ENCODE measurements at regions not wholly inside any gene's neighbourhood (a gene's known extent, or its start where the extent isn't known, plus 50 kb on each side); places are given as distances from the start of the nearest gene placed in this dataset.

DNA sequence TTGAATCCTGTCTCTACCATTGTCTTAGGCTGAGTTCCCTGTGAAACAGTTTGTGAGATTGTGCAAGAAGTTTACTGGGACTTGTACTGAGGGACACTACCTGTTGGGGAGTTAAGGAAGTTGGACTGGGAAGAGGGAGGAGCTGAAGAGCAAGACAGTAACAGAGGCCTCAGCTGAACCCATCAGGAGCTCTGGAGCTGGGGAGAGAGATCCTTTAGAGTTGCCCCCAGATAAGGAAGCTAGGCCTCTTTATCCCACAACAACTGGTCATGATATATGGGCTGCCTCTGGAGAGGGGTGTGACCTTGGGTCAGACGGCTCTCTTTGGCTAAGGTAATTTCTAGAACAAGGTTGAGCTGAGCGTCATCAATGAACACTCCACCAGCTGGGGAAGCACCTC is 137.8 kb upstream of the SLC4A4 start:
- in situ Hi-C loops (cut with MboI) (no loop called here), intact Hi-C loops (cut with micrococcal nuclease; ENCODE audit: unreplicated experiment) (no loop called here)
- ATAC-seq (no peak), FAIRE-seq (no peak), DNase-seq (ENCODE audit: low read depth, low spot score) (no peak)
- Histone ChIP-seq H3K36me3 (ENCODE audit: control insufficient read depth in 2 of 2, insufficient read depth in 2 of 2, low read length in 1 of 2) (no peaks in the 10 kb centered on the region), H3K27ac (ENCODE audit: control insufficient read depth, insufficient read depth) (no peak overlapping the region), H3K9me3 (replicated peaks; ENCODE audit: control insufficient read depth, insufficient read depth, low read length) (no peaks in the 10 kb centered on the region), H3K79me2 (ENCODE audit: control insufficient read depth, insufficient read depth, low read length) (no peaks in the 10 kb centered on the region), H3K4me3 (no peak overlapping the region), H3K4me1 (ENCODE audit: control insufficient read depth, insufficient read depth, low read length) (no peaks in the 10 kb centered on the region), H4K20me1 (ENCODE audit: control insufficient read depth, insufficient read depth) (no peaks in the 10 kb centered on the region), H3K4me2 (ENCODE audit: control insufficient read depth, insufficient read depth) (no peak overlapping the region), H2AFZ (ENCODE audit: control insufficient read depth, low read depth, low read length) (no peak overlapping the region), H3K27me3 (replicated peaks in 1 of 2; ENCODE audit: control insufficient read depth in 2 of 2, insufficient read depth in 2 of 2, low read length in 1 of 2) (no peaks in the 10 kb centered on the region), H3K9ac (ENCODE audit: control insufficient read depth, insufficient read depth, low read length) (no peak overlapping the region)
- WGBS (ENCODE audit: insufficient coverage, insufficient replicate concordance, low lambda C conversion rate, missing lambda C conversion rate): 20% methylated on average over 2 of the region's 2 CpGs
- no TSS peak for BruUV-seq (replicated peaks)
- ChIA-PET POLR2A (no interaction called here), CTCF (interaction anchor here (2.5 kb wide), 1 partner anchor 17 kb away, joined by 11 read pairs; no protein-coding TSS in a partner anchor), SMC1A (ENCODE audit: uncharacterized antibody, unreplicated experiment) (interaction anchor here (1.1 kb wide), 1 partner anchor 24 kb away, joined by 4 read pairs; no protein-coding TSS in a partner anchor), RAD21 (ENCODE audit: unreplicated experiment) (no interaction called here)
- no peak for TF ChIP-seq YY1 (IDR thresholded peaks at IDR 0.05; ENCODE audit: low read depth, low read length)
- no peak for TF ChIP-seq POU2F2 (IDR thresholded peaks at IDR 0.05; ENCODE audit: borderline replicate concordance, low read depth, low read length)
- no peak for TF ChIP-seq CBX5 (IDR thresholded peaks at IDR 0.05; ENCODE audit: low read depth)
- no peak for TF ChIP-seq ZSCAN29 (IDR thresholded peaks at IDR 0.05)
- no peak for TF ChIP-seq CHD1 (IDR thresholded peaks at IDR 0.05; ENCODE audit: low read depth, low read length)
- TF ChIP-seq, protein P1, sequence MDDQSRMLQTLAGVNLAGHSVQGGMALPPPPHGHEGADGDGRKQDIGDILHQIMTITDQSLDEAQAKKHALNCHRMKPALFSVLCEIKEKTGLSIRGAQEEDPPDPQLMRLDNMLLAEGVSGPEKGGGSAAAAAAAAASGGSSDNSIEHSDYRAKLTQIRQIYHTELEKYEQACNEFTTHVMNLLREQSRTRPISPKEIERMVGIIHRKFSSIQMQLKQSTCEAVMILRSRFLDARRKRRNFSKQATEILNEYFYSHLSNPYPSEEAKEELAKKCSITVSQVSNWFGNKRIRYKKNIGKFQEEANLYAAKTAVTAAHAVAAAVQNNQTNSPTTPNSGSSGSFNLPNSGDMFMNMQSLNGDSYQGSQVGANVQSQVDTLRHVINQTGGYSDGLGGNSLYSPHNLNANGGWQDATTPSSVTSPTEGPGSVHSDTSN (IDR thresholded peaks at IDR 0.05; ENCODE audit: insufficient replicate concordance, low read depth, low read length): no peak
- TF ChIP-seq, protein P2, sequence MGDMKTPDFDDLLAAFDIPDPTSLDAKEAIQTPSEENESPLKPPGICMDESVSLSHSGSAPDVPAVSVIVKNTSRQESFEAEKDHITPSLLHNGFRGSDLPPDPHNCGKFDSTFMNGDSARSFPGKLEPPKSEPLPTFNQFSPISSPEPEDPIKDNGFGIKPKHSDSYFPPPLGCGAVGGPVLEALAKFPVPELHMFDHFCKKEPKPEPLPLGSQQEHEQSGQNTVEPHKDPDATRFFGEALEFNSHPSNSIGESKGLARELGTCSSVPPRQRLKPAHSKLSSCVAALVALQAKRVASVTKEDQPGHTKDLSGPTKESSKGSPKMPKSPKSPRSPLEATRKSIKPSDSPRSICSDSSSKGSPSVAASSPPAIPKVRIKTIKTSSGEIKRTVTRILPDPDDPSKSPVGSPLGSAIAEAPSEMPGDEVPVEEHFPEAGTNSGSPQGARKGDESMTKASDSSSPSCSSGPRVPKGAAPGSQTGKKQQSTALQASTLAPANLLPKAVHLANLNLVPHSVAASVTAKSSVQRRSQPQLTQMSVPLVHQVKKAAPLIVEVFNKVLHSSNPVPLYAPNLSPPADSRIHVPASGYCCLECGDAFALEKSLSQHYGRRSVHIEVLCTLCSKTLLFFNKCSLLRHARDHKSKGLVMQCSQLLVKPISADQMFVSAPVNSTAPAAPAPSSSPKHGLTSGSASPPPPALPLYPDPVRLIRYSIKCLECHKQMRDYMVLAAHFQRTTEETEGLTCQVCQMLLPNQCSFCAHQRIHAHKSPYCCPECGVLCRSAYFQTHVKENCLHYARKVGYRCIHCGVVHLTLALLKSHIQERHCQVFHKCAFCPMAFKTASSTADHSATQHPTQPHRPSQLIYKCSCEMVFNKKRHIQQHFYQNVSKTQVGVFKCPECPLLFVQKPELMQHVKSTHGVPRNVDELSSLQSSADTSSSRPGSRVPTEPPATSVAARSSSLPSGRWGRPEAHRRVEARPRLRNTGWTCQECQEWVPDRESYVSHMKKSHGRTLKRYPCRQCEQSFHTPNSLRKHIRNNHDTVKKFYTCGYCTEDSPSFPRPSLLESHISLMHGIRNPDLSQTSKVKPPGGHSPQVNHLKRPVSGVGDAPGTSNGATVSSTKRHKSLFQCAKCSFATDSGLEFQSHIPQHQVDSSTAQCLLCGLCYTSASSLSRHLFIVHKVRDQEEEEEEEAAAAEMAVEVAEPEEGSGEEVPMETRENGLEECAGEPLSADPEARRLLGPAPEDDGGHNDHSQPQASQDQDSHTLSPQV (IDR thresholded peaks at IDR 0.05): no peak
- no peak for TF ChIP-seq BHLHE40 (IDR thresholded peaks at IDR 0.05; ENCODE audit: borderline replicate concordance in 1 of 2, low read depth in 2 of 2, low read length in 1 of 2)
- TF ChIP-seq, protein P3, sequence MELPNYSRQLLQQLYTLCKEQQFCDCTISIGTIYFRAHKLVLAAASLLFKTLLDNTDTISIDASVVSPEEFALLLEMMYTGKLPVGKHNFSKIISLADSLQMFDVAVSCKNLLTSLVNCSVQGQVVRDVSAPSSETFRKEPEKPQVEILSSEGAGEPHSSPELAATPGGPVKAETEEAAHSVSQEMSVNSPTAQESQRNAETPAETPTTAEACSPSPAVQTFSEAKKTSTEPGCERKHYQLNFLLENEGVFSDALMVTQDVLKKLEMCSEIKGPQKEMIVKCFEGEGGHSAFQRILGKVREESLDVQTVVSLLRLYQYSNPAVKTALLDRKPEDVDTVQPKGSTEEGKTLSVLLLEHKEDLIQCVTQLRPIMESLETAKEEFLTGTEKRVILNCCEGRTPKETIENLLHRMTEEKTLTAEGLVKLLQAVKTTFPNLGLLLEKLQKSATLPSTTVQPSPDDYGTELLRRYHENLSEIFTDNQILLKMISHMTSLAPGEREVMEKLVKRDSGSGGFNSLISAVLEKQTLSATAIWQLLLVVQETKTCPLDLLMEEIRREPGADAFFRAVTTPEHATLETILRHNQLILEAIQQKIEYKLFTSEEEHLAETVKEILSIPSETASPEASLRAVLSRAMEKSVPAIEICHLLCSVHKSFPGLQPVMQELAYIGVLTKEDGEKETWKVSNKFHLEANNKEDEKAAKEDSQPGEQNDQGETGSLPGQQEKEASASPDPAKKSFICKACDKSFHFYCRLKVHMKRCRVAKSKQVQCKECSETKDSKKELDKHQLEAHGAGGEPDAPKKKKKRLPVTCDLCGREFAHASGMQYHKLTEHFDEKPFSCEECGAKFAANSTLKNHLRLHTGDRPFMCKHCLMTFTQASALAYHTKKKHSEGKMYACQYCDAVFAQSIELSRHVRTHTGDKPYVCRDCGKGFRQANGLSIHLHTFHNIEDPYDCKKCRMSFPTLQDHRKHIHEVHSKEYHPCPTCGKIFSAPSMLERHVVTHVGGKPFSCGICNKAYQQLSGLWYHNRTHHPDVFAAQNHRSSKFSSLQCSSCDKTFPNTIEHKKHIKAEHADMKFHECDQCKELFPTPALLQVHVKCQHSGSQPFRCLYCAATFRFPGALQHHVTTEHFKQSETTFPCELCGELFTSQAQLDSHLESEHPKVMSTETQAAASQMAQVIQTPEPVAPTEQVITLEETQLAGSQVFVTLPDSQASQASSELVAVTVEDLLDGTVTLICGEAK (IDR thresholded peaks at IDR 0.05; ENCODE audit: borderline replicate concordance): no peak
- TF ChIP-seq JUND (IDR thresholded peaks at IDR 0.05; ENCODE audit: low read depth, low read length): no peak
- no peak for TF ChIP-seq ZBED1 (IDR thresholded peaks at IDR 0.05; ENCODE audit: borderline replicate concordance)
- no peak for TF ChIP-seq DPF2 (IDR thresholded peaks at IDR 0.05)
- no peak for TF ChIP-seq RFX5 (IDR thresholded peaks at IDR 0.05; ENCODE audit: low read depth, low read length)
- TF ChIP-seq GABPA (IDR thresholded peaks at IDR 0.05; ENCODE audit: low read depth): no peak
- TF ChIP-seq SREBF1 (IDR thresholded peaks at IDR 0.05; ENCODE audit: low read length): no peak
- no peak for TF ChIP-seq SMARCA5 (IDR thresholded peaks at IDR 0.05)
- TF ChIP-seq MTA2 (IDR thresholded peaks at IDR 0.05; ENCODE audit: low read depth): no peak
- no peak for TF ChIP-seq FOXM1 (IDR thresholded peaks at IDR 0.05; ENCODE audit: low read depth, low read length)
